GM21737 (cell line): ENCODE measurements at regions not wholly inside any gene's neighbourhood (a gene's known extent, or its start where the extent isn't known, plus 50 kb on each side); places are given as distances from the start of the nearest gene placed in this dataset.

Source experiments
- ATAC-seq: cut with Tn5 transposase; IDR thresholded peaks from one replicate; pipeline ENCODE4 v1.9.1; 2021; ENCODE audit warnings: mild to moderate bottlenecking, moderate library complexity; ENCODE audit not compliant: unreplicated experiment

DNA sequence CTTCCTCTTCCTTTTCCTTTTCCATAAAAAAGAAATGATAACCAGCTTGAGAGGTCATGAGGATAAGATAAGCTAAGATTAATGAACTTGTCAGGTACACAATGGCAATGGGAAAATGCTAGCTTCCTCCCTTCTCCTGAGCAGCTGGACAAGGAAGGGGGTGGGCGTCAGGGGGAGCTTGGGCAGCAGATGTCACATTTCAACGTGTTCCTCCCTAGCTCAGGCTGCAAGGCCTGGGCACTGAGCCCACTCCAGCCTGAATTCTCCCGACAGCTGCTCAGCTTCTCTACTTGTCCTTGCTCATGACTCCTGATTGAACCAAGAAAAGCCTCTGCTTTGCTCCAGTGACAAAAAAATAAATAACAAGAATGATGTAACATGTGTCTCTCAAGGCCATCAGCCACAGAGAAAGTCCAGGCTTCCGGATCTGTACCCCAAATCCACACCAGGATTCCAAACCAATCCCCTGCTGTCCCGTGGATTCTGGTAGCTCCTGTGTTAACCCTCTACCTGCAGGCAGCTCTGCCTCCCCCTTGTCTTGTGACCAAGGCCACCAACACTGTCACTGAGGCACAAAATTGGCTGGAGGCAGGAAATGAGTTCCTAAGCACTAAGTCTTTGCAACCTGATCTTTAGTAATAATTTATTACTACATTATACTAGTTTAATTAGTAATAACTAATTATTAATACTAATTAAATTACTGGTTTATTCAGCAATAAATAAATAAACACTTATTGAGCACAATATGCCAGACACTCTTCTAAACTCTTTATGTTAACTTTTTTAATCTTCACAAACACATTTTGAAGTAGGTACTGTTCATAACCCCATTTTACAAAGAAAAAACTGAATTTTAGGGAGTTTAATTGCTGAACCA, 146.5 kb downstream of the CCDC34 start:
- ATAC-seq = no peak

DNA sequence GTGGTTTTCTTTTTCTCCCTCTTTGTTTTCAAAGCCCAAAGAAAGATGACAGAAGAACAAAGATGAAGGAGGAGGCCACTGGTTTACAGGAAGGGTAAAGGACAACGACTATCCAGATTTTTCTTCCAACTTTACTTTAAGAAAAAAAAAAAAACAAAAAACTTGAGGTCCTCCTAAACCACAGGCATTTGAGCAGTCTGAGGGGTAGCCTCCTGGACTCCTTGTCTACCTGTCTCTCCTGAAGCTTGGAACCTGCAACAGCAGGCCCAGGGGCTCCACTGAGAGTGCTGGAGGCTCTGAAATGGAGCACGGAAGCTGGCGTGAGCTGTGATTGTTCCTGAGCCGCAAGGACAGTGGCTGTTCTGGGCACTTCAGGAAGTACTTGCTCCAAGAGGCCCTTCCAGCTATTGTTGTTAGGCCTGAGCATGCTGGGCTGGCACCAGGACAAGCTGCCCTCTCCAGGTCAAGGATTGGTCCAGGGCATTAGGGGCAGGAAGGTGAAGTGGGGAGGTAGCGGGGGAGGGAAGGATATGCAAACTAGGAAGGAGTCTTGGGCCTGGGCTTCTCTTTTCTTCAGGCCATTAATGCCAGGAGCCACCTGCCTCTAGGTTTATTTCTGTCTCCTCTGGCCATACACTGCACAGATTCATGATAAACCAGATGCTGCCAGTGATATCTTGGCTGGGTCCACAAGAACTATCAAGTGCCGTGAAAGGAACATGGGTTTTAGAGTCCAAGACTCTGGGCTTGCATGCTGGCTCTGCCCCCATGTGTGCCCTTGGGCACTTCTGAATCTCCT, 147.3 kb downstream of the CCDC34 start:
- no peak for ATAC-seq

DNA sequence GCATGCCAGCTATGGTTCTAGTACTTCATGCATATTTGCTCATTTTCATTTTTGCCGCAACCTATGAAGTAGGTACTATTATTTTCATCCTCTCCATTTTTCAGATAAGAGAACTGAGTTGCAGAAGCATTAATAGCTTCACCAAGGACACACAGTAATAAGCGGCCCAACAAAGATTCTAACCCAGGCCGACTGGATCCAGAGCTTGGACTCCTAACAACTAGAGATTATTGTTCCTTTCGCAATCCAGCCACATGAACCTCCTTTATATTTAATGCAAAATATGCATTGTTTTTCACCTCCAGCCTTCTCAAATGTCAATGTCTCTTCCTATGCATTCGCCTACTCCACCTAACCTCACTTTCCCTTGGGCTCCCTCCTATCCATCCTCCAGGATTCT, 148.3 kb downstream of the CCDC34 start:
- no peak for ATAC-seq

DNA sequence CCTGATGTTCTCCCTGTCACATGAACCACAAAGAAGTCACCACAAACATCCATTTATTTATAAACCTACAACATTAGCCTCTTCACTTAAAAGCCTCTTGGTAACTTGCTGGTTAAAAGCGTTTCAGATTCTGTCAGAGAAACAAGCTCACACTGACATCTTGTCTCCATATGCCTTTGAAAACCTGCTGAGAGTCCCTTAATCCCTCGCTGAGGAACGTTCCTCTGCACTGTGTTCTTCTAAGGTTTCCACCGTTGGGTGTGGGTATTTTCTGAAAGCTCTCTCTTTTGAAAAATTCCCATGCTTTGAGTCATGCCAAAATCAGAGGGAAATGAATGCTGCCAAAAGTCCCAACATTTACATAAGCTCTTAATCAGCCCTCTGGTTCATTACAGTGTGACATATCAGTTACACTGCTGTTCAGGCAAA, 149.8 kb downstream of the CCDC34 start:
- no peak for ATAC-seq

DNA sequence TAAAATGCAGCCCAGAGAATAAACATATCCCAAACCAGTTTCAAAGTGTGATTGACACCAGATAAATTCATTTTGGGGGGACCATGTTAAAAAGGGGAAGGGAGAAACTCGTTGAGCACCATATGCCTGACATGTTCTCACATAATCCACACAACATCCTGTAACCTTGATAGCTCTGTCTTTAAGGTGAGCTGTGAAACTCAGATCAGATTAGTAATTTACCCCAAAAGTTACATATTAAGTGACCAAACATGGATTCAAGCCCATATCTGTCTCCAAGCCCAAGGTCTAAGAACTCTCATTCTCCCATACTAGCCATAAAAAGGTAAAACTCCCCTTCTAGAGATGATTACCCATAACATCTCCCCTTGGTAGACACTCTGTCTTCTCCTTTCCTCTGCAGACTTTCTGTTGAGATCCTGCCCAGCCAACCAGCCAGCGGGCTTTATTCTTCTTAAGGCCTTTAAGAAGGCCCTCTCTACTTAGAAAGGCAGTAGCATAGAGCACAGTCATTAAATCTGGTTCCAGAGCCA, 150.7 kb downstream of the CCDC34 start:
- ATAC-seq = no peak

DNA sequence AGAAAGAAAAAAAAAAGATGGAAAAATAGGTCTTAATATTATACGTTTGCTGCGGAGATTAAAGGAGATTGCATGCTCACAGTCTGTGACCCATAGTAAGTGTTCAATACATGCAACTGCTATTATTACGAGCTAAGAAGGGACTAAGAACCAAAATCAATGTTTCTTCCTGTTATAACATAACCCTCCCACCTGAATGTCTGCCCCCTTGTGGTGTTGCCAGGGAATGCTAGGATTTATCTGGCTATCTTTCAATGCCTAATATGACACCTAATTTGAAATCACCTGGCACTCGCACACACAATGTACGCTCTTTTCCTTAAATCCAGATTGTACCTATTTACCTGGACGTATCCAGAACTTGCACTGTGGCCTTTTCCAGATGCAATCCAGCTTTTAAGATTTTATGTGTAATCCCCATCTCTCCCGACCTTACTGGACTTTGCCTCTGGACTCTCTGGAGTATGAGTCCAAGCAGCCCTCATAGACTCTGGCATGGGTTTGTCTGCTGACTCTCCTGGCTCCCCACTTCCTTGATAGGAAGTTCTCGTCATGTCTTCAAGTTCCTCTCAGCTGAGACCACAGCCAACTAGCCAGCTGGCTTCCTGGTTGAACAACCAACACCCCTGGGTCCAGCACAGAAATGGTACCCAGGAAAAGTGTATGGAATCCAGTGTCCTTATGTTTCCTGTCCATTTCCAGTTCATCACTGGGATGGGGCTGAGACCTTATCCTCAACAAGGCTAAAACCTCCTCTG, 151.5 kb downstream of the CCDC34 start:
- ATAC-seq = no peak

- no peak for ATAC-seq
Measured at GRCh38 chr11:27210531-27210930, 152.5 kb downstream of the CCDC34 start.

DNA sequence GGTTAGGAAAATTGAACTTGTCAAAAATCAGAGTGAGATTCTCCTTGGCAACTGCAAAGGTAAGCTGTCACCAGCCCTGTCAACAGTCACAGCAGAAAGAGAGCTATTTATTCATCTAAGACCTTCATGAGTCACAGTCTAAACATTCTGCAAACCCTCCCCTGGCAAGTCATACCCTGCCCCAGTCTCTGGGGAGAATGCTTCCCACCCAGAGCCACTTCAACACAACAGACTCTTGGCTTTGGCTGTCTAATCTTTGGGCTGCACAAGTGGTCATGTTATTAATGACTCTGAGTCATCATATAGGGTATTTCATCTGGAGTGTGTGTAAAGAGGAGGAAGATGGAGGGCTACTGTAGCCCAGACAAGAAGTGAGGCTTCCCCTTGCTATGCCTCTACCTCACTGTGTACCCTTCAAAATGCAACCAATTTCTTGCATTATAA, 153.4 kb downstream of the CCDC34 start:
- ATAC-seq = no peak

GRCh38 chr11:27208846-27209245, 154.2 kb downstream of the CCDC34 start:
- ATAC-seq = no peak

GRCh38 chr11:27207025-27207650, 155.9 kb downstream of the CCDC34 start:
- no peak for ATAC-seq

- ATAC-seq = no peak
Measured at GRCh38 chr11:27205779-27206570, 157.0 kb downstream of the CCDC34 start.

GRCh38 chr11:27205250-27205649, 157.8 kb downstream of the CCDC34 start:
- ATAC-seq = no peak

DNA sequence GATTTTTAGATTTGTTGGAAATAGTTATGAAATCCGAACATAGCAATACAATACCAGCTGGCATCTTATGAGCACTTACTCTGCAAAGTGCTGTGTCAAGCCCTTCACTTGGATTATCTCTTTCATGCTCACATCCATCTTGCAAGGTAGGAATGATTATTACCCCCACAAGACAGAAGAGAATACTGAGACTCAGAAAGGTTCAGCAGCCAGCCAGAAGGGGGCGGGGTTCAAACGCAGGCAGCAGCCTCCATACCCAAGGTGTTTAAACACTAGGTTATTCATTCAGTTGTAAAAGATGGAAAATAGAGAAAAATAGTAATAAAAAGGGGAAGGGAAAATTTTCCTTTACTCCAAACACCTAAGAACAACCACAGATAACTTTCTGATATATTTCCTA, 158.5 kb downstream of the CCDC34 start:
- no peak for ATAC-seq

GRCh38 chr11:27203077-27203647, 159.9 kb downstream of the CCDC34 start:
- no peak for ATAC-seq

GRCh38 chr11:27201454-27202302, 161.1 kb downstream of the BBOX1 start:
- no peak for ATAC-seq

DNA sequence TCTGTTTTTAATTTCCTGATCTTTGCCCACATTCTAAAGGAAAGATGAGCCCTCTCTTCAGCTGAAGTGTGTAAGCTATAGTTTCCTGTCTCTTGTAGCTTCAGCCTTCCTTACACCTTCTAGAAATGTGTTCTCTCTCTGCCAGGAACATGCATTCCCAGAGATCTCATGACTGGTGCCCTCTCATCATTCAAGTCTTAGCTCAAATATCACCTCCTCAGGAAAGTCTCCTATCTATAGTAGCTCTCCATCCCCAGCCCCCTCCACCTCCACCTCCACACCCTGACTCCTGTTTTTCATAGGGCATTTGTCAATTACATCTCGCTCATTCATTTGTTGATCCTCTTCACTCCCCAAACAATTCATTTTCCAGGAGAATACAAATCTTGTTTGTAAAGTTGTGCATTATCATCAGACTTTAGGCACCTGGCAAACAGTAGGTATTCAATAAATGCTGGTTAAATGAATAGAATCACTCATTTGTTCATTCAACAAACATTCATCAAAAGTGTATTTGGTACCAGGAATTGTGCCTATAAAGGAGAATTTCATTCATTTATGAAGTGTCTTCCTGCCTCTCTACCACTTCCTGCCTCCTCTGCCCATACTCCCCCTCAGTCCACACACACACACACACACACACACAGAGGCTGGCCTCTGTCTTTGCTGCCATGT, 160.3 kb downstream of the BBOX1 start:
- ATAC-seq = no peak

DNA sequence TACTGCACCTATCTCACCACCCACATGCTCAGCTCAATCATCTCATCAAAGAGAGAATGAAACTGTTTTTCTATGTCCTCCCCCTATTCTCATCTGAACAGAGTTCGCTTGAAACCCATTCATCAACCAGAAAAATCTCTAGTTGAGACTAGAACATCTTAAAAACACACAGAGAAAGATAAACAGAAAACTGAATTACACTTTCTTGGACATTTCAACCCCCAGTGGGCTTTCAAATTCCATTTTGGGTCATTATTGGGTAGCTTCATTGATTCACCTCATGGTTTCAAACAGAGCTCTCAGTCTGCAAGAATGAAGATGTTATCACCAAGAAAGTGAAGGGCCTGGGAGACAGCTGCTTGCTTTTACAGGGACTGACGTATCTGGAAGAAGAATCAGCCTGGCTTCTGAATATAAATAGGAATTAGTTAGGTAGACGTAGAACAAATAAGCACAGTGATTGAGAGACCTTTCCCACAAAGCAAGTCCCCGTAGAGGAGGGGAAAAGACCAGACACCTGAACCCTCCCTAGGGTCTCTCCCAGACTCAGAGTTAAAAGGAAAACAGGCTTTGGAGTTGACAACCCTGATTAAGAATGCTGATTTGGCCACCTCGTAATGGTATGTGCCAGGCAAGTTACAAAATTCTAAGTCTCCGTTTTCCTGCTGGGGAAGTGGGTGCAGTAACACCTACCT, 155.7 kb downstream of the BBOX1 start:
- no peak for ATAC-seq
